ENCODE measurements at regions not wholly inside any gene's neighbourhood (a gene's known extent, or its start where the extent isn't known, plus 50 kb on each side); places are given as distances from the start of the nearest gene placed in this dataset.

GRCh38 chr18:60090170-60090569 is 190.4 kb downstream of the PMAIP1 start:
- TF ChIP-seq, protein P1, sequence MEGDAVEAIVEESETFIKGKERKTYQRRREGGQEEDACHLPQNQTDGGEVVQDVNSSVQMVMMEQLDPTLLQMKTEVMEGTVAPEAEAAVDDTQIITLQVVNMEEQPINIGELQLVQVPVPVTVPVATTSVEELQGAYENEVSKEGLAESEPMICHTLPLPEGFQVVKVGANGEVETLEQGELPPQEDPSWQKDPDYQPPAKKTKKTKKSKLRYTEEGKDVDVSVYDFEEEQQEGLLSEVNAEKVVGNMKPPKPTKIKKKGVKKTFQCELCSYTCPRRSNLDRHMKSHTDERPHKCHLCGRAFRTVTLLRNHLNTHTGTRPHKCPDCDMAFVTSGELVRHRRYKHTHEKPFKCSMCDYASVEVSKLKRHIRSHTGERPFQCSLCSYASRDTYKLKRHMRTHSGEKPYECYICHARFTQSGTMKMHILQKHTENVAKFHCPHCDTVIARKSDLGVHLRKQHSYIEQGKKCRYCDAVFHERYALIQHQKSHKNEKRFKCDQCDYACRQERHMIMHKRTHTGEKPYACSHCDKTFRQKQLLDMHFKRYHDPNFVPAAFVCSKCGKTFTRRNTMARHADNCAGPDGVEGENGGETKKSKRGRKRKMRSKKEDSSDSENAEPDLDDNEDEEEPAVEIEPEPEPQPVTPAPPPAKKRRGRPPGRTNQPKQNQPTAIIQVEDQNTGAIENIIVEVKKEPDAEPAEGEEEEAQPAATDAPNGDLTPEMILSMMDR (IDR thresholded peaks at IDR 0.05; ENCODE audit: borderline replicate concordance, extremely low read depth, low read length, poor library complexity, severe bottlenecking) = peak; percentile 27
- no peak for TF ChIP-seq EZH2 (IDR thresholded peaks at IDR 0.05; ENCODE audit: borderline replicate concordance, low read depth, low read length, severe bottlenecking)

Data from DND-41 (cell line).